T47D (cell line): ENCODE measurements at regions not wholly inside any gene's neighbourhood (a gene's known extent, or its start where the extent isn't known, plus 50 kb on each side); places are given as distances from the start of the nearest gene placed in this dataset.

Experiments
- DNase-seq, 2 experiments: peaks; one replicate each; pipeline versions ENCODE4 v3.0.0 to v3.0.0-alpha.2; 2011 to 2012; ENCODE audit warnings: low read depth in 1 of 2, low spot score in 1 of 2
- JUND ChIP-seq: IDR thresholded peaks from 2 replicates; pipeline ENCODE4 v1.6.1; 2012; ENCODE audit warnings: low read depth
- in situ Hi-C: cut with HindIII; loops from 2 replicates; pipeline ENCODE4 v1.10.0; 2016; ENCODE audit warnings: low sequenced_read_pairs, low pct_unique_long_range_greater_than_20kb

GRCh38 chr12:25894759-25895158, 63.7 kb upstream of the RASSF8 start:
- in situ Hi-C loops: no loop called here
- no peak for DNase-seq
- TF ChIP-seq JUND: no peak

DNA sequence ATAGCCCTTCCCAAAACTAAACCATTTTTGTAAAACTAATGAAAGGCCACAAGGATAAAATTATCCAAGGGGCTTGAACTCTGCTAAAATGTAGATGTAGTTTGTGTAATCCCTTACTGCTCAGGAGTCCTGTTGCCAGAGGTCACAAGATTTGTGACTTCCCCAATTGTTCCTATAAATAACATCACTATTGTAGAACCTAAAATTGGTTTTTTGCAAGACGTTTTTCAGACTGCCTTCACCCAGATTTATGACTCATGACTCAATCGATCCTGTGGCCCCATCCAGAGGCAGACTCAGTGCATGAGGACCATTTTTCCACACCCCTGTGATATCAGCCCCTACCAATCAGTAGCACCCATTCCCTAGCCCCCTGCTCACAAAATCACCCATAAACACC, 61.5 kb upstream of the RASSF8 start:
- no peak for DNase-seq
- in situ Hi-C loops: no loop called here
- no peak for TF ChIP-seq JUND

DNA sequence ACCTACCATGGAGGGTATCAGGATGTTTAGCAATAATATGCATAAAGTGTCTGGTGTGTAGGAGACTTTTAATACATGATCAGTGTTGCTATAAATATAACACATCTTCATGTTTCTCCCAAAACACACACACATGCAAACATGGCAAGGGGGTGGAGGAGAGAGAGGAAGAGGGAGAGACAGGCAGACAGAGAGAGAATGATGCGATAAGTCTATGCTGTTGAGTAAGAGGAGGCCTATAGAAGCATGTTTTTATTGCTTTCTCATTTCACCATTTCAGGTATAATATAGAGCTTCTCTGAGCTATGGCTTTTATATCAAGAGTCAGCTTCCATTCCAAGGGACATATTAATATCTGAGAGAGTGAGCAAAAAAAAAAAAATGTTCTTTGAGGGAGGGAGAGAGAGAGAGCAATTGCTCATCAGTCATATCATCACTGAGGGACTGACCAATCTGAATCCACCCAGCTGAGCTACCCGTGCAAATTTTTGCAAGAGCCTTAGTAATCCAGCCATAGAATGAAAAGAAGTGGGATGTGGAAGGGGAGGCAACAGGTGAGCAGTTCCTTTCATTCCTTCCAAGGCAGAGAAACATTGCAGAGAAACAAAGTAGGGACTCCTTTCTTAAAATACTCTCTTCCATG, 54.8 kb upstream of the RASSF8 start:
- TF ChIP-seq JUND: no peak
- in situ Hi-C loops: no loop called here
- no peak for DNase-seq

DNA sequence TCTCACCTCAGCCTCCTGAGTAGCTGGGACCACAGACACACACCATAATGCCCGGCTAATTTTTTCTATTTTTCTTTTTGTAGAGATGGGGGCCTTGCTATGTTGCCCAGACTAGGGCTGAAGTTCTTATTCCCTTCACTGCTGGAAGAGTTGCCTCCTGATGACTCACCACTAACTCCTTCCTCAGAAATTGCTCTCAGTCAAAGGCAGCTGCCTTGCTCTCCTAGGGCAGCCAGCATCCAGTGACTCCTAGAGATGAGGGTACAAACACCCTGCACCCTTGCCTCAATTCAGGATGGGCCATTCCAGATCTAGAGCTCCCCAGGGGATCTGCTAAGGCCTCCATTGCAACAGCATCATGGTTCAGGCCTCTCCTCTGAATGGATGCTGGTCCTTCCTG, 54.0 kb upstream of the RASSF8 start:
- in situ Hi-C loops: no loop called here
- no peak for DNase-seq
- no peak for TF ChIP-seq JUND

- in situ Hi-C loops: no loop called here
- no peak for TF ChIP-seq JUND
- no peak for DNase-seq
These were observed 51.7 kb upstream of the RASSF8 start for GRCh38 chr12:25906651-25907340.
